ENCODE measurements at regions not wholly inside any gene's neighbourhood (a gene's known extent, or its start where the extent isn't known, plus 50 kb on each side); places are given as distances from the start of the nearest gene placed in this dataset.

GRCh38 chr18:41870191-41870590 lies 84.8 kb upstream of the PIK3C3 start:
- TF ChIP-seq CTCF (IDR thresholded peaks at IDR 0.05) (no peak), POLR2AphosphoS5 (IDR thresholded peaks at IDR 0.05) (no peak), POLR2A (IDR thresholded peaks at IDR 0.05) (no peak)
